PC-9 (cell line): ENCODE measurements at regions not wholly inside any gene's neighbourhood (a gene's known extent, or its start where the extent isn't known, plus 50 kb on each side); places are given as distances from the start of the nearest gene placed in this dataset.

Experiments
- BruUV-seq: library from RNA; stranded (reverse); fragments of 400-500 nt; replicated peaks from 2 replicates; lab custom pipeline; 2021; lab: Mats Ljungman, UMichigan
- CTCF ChIA-PET: fragments of 300-600 bp; sonication (Branson Sonifier 250); formaldehyde crosslinking; loops from one replicate; lab custom pipeline; 2022; ENCODE audit warnings: antibody characterized with exemption; lab: Charles Lee
- POLR2A ChIA-PET: fragments of 300-600 bp; sonication (Branson Sonifier 250); formaldehyde crosslinking; loops from one replicate; lab custom pipeline; 2022; ENCODE audit warnings: antibody characterized with exemption; ENCODE audit not compliant: unreplicated experiment; lab: Charles Lee
- DNase-seq, 2 experiments: peaks; one replicate each; pipeline versions ENCODE4 v3.0.0 to v3.0.0-alpha.2; 2015 to 2022; ENCODE audit warnings: mixed read lengths in 1 of 2
- H2AFZ ChIP-seq: fragments of 200-600 bp; sonication (generic); 2 replicates; pipeline ENCODE4 v1.8.1; 2017; ENCODE audit warnings: antibody characterized with exemption
- H3F3A ChIP-seq: fragments of 200-600 bp; sonication (generic); 2 replicates; pipeline ENCODE4 v1.8.1; 2017; ENCODE audit warnings: antibody characterized with exemption, mild to moderate bottlenecking, low read depth; ENCODE audit not compliant: insufficient read depth
- H3K27ac ChIP-seq: fragments of 200-600 bp; sonication (generic); 2 replicates; pipeline ENCODE4 v1.6.1; 2016; ENCODE audit warnings: mixed run types
- H3K27me3 ChIP-seq: fragments of 200-600 bp; sonication (generic); 2 replicates; pipeline ENCODE4 v1.6.1; 2016; ENCODE audit warnings: low read depth, mixed run types; ENCODE audit not compliant: insufficient read depth
- H3K36me3 ChIP-seq: fragments of 200-600 bp; sonication (generic); 2 replicates; pipeline ENCODE4 v1.6.1; 2016; ENCODE audit warnings: low read depth, mixed run types
- H3K4me1 ChIP-seq: fragments of 200-600 bp; sonication (generic); replicated peaks from 2 replicates; pipeline ENCODE4 v1.6.1; 2016; ENCODE audit warnings: mixed run types; ENCODE audit not compliant: insufficient read depth
- H3K4me2 ChIP-seq: fragments of 200-600 bp; sonication (generic); 2 replicates; pipeline ENCODE4 v1.6.1; 2017; ENCODE audit warnings: mixed run types
- H3K4me3 ChIP-seq: fragments of 200-600 bp; sonication (generic); 2 replicates; pipeline ENCODE4 v1.6.1; 2016; ENCODE audit warnings: mixed run types
- H3K79me2 ChIP-seq: fragments of 200-600 bp; sonication (generic); 2 replicates; pipeline ENCODE4 v1.6.1; 2017; ENCODE audit warnings: low read depth, mixed run types
- H3K9me2 ChIP-seq: fragments of 200-600 bp; sonication (generic); 2 replicates; pipeline ENCODE4 v1.8.1; 2017; ENCODE audit warnings: mild to moderate bottlenecking; ENCODE audit not compliant: insufficient read depth
- H3K9me3 ChIP-seq: fragments of 200-600 bp; sonication (generic); 2 replicates; pipeline ENCODE4 v1.8.1; 2016; ENCODE audit warnings: low read depth; ENCODE audit not compliant: insufficient read depth
- H4K20me1 ChIP-seq: fragments of 200-600 bp; sonication (generic); 2 replicates; pipeline ENCODE4 v1.8.1; 2017; ENCODE audit not compliant: insufficient read depth
- CTCF ChIP-seq: fragments of 200-600 bp; sonication (generic); conservative IDR thresholded peaks from 2 replicates; pipeline ENCODE4 v1.6.1; 2017; ENCODE audit warnings: mixed run types, antibody characterized with exemption, mild to moderate bottlenecking, moderate library complexity
- EZH2 ChIP-seq: fragments of 200-600 bp; sonication (generic); IDR thresholded peaks from 2 replicates; pipeline ENCODE4 v1.8.0; 2017; ENCODE audit warnings: antibody characterized with exemption, low read depth
- intact Hi-C: fragments of 100-400 bp; cut with micrococcal nuclease; formaldehyde crosslinking; loops from one replicate; pipeline ENCODE4 v1.10.0; 2022; ENCODE audit not compliant: unreplicated experiment

- Histone ChIP-seq H3K4me2 (no peak overlapping the region), H4K20me1 (no peaks in the 10 kb centered on the region), H3K27ac (no peak overlapping the region), H3K9me2 (no peaks in the 10 kb centered on the region), H3K9me3 (no peaks in the 10 kb centered on the region), H3K79me2 (no peaks in the 10 kb centered on the region), H3F3A (no peaks in the 10 kb centered on the region), H3K36me3 (no peaks in the 10 kb centered on the region), H3K27me3 (peaks cover 62% of the 10 kb centered on the region), H2AFZ (no peak overlapping the region), H3K4me1 (peaks cover 5% of the 10 kb centered on the region; the same call in 1 of the 2 replicates), H3K4me3 (no peak overlapping the region)
- ChIA-PET POLR2A (no interaction called here), CTCF (no interaction called here)
- BruUV-seq, result no TSS peak
- DNase-seq, result no peak
- TF ChIP-seq CTCF (no peak), EZH2 (no peak)
- intact Hi-C loops, result no loop called here
Measured at GRCh38 chr2:241970716-241971115, 101.2 kb downstream of the RTP5 start.

GRCh38 chr2:241974096-241974495, 104.6 kb downstream of the RTP5 start:
- ChIA-PET POLR2A (no interaction called here), CTCF (no interaction called here)
- Histone ChIP-seq H3K36me3 (no peaks in the 10 kb centered on the region), H3K27ac (no peak overlapping the region), H3K4me2 (no peak overlapping the region), H3K9me3 (no peaks in the 10 kb centered on the region), H2AFZ (no peak overlapping the region), H3K79me2 (no peaks in the 10 kb centered on the region), H3K27me3 (peaks cover 88% of the 10 kb centered on the region), H3K9me2 (no peaks in the 10 kb centered on the region), H4K20me1 (no peaks in the 10 kb centered on the region), H3K4me3 (no peak overlapping the region), H3K4me1 (no peaks in the 10 kb centered on the region), H3F3A (no peaks in the 10 kb centered on the region)
- no TSS peak for BruUV-seq
- TF ChIP-seq EZH2, result no peak
- no peak for TF ChIP-seq CTCF
- DNase-seq, result peak in 1 of 2 experiments; percentile 22
- intact Hi-C loops, result no loop called here

- Histone ChIP-seq H3K4me3 (no peak overlapping the region), H4K20me1 (no peaks in the 10 kb centered on the region), H3K4me1 (no peaks in the 10 kb centered on the region), H3K9me3 (no peaks in the 10 kb centered on the region), H2AFZ (no peak overlapping the region), H3K9me2 (no peaks in the 10 kb centered on the region), H3K27me3 (peaks cover 88% of the 10 kb centered on the region), H3K27ac (no peak overlapping the region), H3K79me2 (no peaks in the 10 kb centered on the region), H3K4me2 (no peak overlapping the region), H3F3A (no peaks in the 10 kb centered on the region), H3K36me3 (no peaks in the 10 kb centered on the region)
- ChIA-PET CTCF (no interaction called here), POLR2A (no interaction called here)
- no TSS peak for BruUV-seq
- intact Hi-C loops, result no loop called here
- DNase-seq, result no peak
- TF ChIP-seq EZH2 (no peak), CTCF (no peak)
Measured at GRCh38 chr2:241974851-241975592, 105.5 kb downstream of the RTP5 start.
